CD14-positive monocyte (primary cell): ENCODE measurements at regions not wholly inside any gene's neighbourhood (a gene's known extent, or its start where the extent isn't known, plus 50 kb on each side); places are given as distances from the start of the nearest gene placed in this dataset.
"Not testable (repeated sequence)": the region's sequence is repeated elsewhere in the genome, so short reads cannot be mapped to it uniquely, and the experiment has no call there.

Experiments
- DNase-seq, 3 donors: peaks; one replicate each; pipeline ENCODE4 v3.0.0-alpha.2; 2011 to 2022
- H2AFZ ChIP-seq: 2 replicates; pipeline ENCODE4 v1.6.0; 2012; ENCODE audit warnings: mild to moderate bottlenecking, low read depth, low read length, inconsistent platforms; ENCODE audit not compliant: insufficient read depth, poor library complexity, severe bottlenecking
- H3K27ac ChIP-seq, 2 donors: 1 replicate in 1 of 2; 2 replicates in 1 of 2; pipeline ENCODE4 v1.5.1; 2012 to 2013; ENCODE audit warnings: low read length in 2 of 2, control low read depth in 1 of 2, inconsistent platforms in 1 of 2, low read depth in 1 of 2, mild to moderate bottlenecking in 1 of 2
- H3K27me3 ChIP-seq, 2 donors: one replicate each; pipeline versions ENCODE4 v1.6.0 to v1.6.1; 2011 to 2013; ENCODE audit warnings: low read length in 2 of 2; ENCODE audit not compliant: control insufficient read depth in 2 of 2, insufficient read depth in 2 of 2
- H3K36me3 ChIP-seq, 2 donors: replicated peaks in 1 of 2; 1 replicate in 1 of 2; 2 replicates in 1 of 2; pipeline versions ENCODE4 v1.5.1 to v1.6.1; 2012 to 2013; ENCODE audit warnings: low read length in 2 of 2, control low read depth in 1 of 2, inconsistent platforms in 1 of 2, mild to moderate bottlenecking in 1 of 2; ENCODE audit not compliant: insufficient read depth in 2 of 2, control insufficient read depth in 1 of 2
- H3K4me1 ChIP-seq, 2 donors: 1 replicate in 1 of 2; 2 replicates in 1 of 2; pipeline versions ENCODE4 v1.5.1 to v1.6.1; 2012 to 2013; ENCODE audit warnings: low read length in 2 of 2, control low read depth in 1 of 2, inconsistent platforms in 1 of 2, mild to moderate bottlenecking in 1 of 2, moderate library complexity in 1 of 2; ENCODE audit not compliant: insufficient read depth in 2 of 2, control insufficient read depth in 1 of 2
- H3K4me2 ChIP-seq: replicated peaks from 2 replicates; pipeline ENCODE3; 2012; ENCODE audit warnings: low read length, moderate library complexity, mild to moderate bottlenecking; ENCODE audit not compliant: poor library complexity, severe bottlenecking; ENCODE audit errors: extremely low read depth
- H3K4me3 ChIP-seq, 3 experiments: fragments of 200-600 bp in 1 of 3; sonication (generic) in 1 of 3; replicated peaks in 1 of 3; 1 replicate in 2 of 3; 2 replicates in 1 of 3; pipeline ENCODE4 v1.5.1; 2011 to 2013; ENCODE audit warnings: low read length in 3 of 3, mild to moderate bottlenecking in 3 of 3, control low read depth in 2 of 3, low read depth in 2 of 3, inconsistent platforms in 1 of 3, moderate library complexity in 1 of 3
- H3K79me2 ChIP-seq: 2 replicates; pipeline ENCODE4 v1.6.0; 2012; ENCODE audit warnings: mild to moderate bottlenecking, control low read depth, inconsistent platforms, low read length, moderate library complexity; ENCODE audit not compliant: insufficient read depth
- H3K9ac ChIP-seq: 2 replicates; pipeline ENCODE4 v1.6.0; 2017; ENCODE audit warnings: low read length, mild to moderate bottlenecking; ENCODE audit not compliant: insufficient read depth, poor library complexity, severe bottlenecking
- H3K9me3 ChIP-seq, 2 donors: replicated peaks in 1 of 2; 1 replicate in 1 of 2; 2 replicates in 1 of 2; pipeline versions ENCODE4 v1.5.1 to v1.6.1; 2012 to 2013; ENCODE audit warnings: low read length in 2 of 2, control low read depth in 1 of 2; ENCODE audit not compliant: control insufficient read depth in 1 of 2, insufficient read depth in 1 of 2
- H4K20me1 ChIP-seq: 2 replicates; pipeline ENCODE4 v1.6.0; 2012; ENCODE audit warnings: mild to moderate bottlenecking, low read length, control low read depth, moderate library complexity; ENCODE audit not compliant: insufficient read depth
- H3K27ac Mint-ChIP-seq, 7 donors: one replicate each; pipeline ENCODE4 v1.8.0; 2020; ENCODE audit warnings: mild to moderate bottlenecking in 7 of 7, mixed read lengths in 7 of 7, moderate library complexity in 6 of 7, inconsistent platforms in 2 of 7
- H3K27me3 Mint-ChIP-seq, 3 donors: one replicate each; pipeline ENCODE4 v1.8.0; 2021 to 2022; ENCODE audit warnings: low read depth in 3 of 3, mild to moderate bottlenecking in 3 of 3, mixed read lengths in 3 of 3, moderate library complexity in 3 of 3, inconsistent platforms in 1 of 3
- H3K36me3 Mint-ChIP-seq, 2 donors: one replicate each; pipeline ENCODE4 v1.8.0; 2020; ENCODE audit warnings: mixed read lengths in 2 of 2, inconsistent platforms in 1 of 2, mild to moderate bottlenecking in 1 of 2
- H3K4me1 Mint-ChIP-seq: one replicate; pipeline ENCODE4 v1.8.0; 2020; ENCODE audit warnings: mild to moderate bottlenecking, mixed read lengths
- H3K4me3 Mint-ChIP-seq, 2 donors: one replicate each; pipeline ENCODE4 v1.8.0; 2020; ENCODE audit warnings: mild to moderate bottlenecking in 2 of 2, mixed read lengths in 2 of 2, moderate library complexity in 1 of 2
- H3K9me3 Mint-ChIP-seq, 7 donors: one replicate each; pipeline ENCODE4 v1.8.0; 2020 to 2022; ENCODE audit warnings: mixed read lengths in 7 of 7, mild to moderate bottlenecking in 6 of 7, moderate library complexity in 6 of 7, inconsistent platforms in 2 of 7
- WGBS: methylation state at CpG from one replicate; pipeline ENCODE4 v1.1.5; 2013; ENCODE audit warnings: missing lambda C conversion rate; ENCODE audit not compliant: insufficient coverage; 5-methylcytosine and 5-hydroxymethylcytosine counted together
- intact Hi-C, 2 donors: fragments of 100-400 bp; cut with micrococcal nuclease; formaldehyde crosslinking; loops; one replicate each; pipeline versions ENCODE4 v1.15.0 to v1.15.1; 2023
- TF ChIP-seq, protein P1 (sequence below): fragments of 200-600 bp; IDR thresholded peaks from one replicate; pipeline ENCODE4 v1.8.0; 2022; ENCODE audit warnings: antibody characterized with exemption, mild to moderate bottlenecking

DNA sequence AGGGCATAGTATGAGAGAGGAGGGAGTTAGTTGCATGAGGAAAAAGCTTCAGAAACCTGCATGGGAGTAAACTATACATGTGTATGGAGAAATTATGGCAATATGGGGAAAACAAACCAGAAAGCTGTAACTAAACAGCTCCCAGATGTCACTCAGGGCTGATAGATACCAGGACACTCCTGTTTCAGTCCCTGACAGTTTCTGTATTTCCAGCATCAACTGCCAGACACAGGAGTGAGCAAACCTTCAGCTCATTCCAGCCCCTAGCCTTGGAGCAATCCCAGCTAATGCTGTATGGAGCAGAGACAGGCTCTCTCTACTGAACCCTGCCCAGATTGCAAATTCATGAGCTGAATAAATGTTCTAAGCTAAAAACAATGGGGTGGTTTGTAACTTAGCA is 382.9 kb upstream of the MAGEB18 start:
- no peaks in the 10 kb centered on the region for H3K9me3 ChIP-seq
- Mint-ChIP-seq H3K36me3 (no peaks in the 10 kb centered on the region), H3K27me3 (peaks cover 0 to 2% (median 0%) of the 10 kb centered on the region in 3 donors), H3K4me3 (no peak overlapping the region), H3K9me3 (peaks cover 0 to 3% (median 0%) of the 10 kb centered on the region in 7 donors), H3K27ac (no peak overlapping the region), H3K4me1 (no peaks in the 10 kb centered on the region)
- intact Hi-C loops: no loop called here
- H2AFZ ChIP-seq: no peak overlapping the region
- no peaks in the 10 kb centered on the region for H4K20me1 ChIP-seq
- no peaks in the 10 kb centered on the region for H3K36me3 ChIP-seq
- H3K27me3 ChIP-seq: no peaks in the 10 kb centered on the region
- H3K79me2 ChIP-seq: no peaks in the 10 kb centered on the region
- H3K9ac ChIP-seq: no peak overlapping the region
- TF ChIP-seq, protein P1, sequence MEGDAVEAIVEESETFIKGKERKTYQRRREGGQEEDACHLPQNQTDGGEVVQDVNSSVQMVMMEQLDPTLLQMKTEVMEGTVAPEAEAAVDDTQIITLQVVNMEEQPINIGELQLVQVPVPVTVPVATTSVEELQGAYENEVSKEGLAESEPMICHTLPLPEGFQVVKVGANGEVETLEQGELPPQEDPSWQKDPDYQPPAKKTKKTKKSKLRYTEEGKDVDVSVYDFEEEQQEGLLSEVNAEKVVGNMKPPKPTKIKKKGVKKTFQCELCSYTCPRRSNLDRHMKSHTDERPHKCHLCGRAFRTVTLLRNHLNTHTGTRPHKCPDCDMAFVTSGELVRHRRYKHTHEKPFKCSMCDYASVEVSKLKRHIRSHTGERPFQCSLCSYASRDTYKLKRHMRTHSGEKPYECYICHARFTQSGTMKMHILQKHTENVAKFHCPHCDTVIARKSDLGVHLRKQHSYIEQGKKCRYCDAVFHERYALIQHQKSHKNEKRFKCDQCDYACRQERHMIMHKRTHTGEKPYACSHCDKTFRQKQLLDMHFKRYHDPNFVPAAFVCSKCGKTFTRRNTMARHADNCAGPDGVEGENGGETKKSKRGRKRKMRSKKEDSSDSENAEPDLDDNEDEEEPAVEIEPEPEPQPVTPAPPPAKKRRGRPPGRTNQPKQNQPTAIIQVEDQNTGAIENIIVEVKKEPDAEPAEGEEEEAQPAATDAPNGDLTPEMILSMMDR: no peak
- no peak overlapping the region for H3K4me2 ChIP-seq
- H3K4me1 ChIP-seq: no peaks in the 10 kb centered on the region
- no peak for DNase-seq
- H3K4me3 ChIP-seq: no peak overlapping the region
- no peak overlapping the region for H3K27ac ChIP-seq

DNA sequence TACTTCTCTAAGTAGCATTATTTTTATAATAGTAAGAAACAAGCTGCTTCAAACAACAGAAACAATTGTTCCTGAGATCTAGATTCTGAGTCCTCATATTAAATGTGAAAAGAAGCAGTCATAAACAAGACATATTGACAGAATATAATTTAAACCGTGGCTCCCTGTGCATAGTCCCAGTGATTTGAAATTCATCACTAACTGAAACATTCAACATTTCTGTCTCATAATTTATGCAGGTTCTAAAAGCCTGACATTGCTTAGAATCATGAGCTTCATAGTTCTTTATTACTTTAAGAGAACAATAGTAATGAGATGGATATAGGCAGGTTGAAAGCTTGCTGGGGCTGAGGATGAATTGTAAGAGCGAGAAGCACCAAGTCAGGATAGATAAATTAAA is 375.5 kb upstream of the MAGEB18 start:
- no peak overlapping the region for H3K4me3 ChIP-seq
- TF ChIP-seq, protein P1: no peak
- no CpG with 5 or more reads among the region's 2 CpGs for WGBS
- no peaks in the 10 kb centered on the region for H3K36me3 ChIP-seq
- H4K20me1 ChIP-seq: no peaks in the 10 kb centered on the region
- no peak for DNase-seq
- H3K27ac Mint-ChIP-seq: no peak overlapping the region
- H3K4me1 ChIP-seq: no peaks in the 10 kb centered on the region
- no peaks in the 10 kb centered on the region for H3K27me3 ChIP-seq
- no peaks in the 10 kb centered on the region for H3K4me1 Mint-ChIP-seq
- H3K4me3 Mint-ChIP-seq: no peak overlapping the region
- H3K9ac ChIP-seq: no peak overlapping the region
- H3K9me3 ChIP-seq: no peaks in the 10 kb centered on the region
- peaks cover 0 to 3% (median 0%) of the 10 kb centered on the region in 7 donors for H3K9me3 Mint-ChIP-seq
- H3K27ac ChIP-seq: no peak overlapping the region
- no peak overlapping the region for H3K4me2 ChIP-seq
- no peak overlapping the region for H2AFZ ChIP-seq
- H3K79me2 ChIP-seq: no peaks in the 10 kb centered on the region
- intact Hi-C loops: no loop called here
- no peaks in the 10 kb centered on the region for H3K36me3 Mint-ChIP-seq
- peaks cover 0 to 2% (median 0%) of the 10 kb centered on the region in 3 donors for H3K27me3 Mint-ChIP-seq

DNA sequence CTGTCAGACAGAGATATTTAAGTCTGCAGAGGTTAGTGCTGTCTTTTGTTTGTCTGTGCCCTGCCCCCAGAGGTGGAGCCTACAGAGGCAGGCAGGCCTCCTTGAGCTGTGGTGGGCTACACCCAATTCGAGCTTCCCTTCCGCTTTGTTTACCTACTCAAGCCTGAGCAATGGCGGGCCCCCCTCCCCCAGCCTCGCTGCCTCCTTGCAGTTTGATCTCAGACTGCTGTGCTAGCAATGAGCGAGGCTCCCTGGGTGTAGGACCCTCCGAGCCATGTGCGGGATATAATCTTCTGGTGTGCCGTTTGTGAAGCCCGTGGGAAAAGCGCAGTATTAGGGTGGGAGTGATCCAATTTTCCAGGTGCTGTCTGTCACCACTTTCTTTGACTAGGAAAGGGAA is 366.3 kb upstream of the MAGEB18 start:
- H4K20me1 ChIP-seq, H3K4me3 ChIP-seq, H3K27ac ChIP-seq, H3K36me3 ChIP-seq, H2AFZ ChIP-seq, H3K27me3 ChIP-seq, H3K9ac ChIP-seq, H3K27ac Mint-ChIP-seq, H3K27me3 Mint-ChIP-seq, intact Hi-C loops, DNase-seq, H3K4me2 ChIP-seq, H3K4me1 Mint-ChIP-seq, H3K79me2 ChIP-seq, H3K4me1 ChIP-seq, H3K4me3 Mint-ChIP-seq, H3K9me3 ChIP-seq, H3K36me3 Mint-ChIP-seq: not testable (repeated sequence)
- 87% methylated on average over 4 of the region's 10 CpGs for WGBS
- peaks cover 2 to 18% (median 7%) of the 10 kb centered on the region in 7 donors for H3K9me3 Mint-ChIP-seq

DNA sequence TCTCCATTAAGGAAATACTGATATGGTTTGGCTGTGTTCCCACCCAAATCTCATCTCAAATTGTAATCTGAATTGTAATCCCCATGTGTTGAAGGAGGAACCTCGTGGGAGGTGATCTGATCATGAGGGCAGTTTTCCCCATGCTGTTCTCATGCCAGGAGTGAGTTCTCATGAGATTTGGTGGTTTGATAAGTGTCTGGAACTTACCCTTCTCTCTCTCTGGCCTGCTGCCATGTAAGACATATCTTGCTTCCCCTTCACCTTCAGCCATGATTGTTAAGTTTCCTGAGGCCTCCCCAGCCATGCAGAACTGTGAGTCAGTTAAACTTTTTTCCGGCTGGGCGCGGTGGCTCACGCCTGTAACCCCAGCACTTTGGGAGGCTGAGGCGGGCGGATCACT is 340.3 kb upstream of the MAGEB18 start:
- H3K9me3 Mint-ChIP-seq, H3K9ac ChIP-seq, H3K27ac ChIP-seq, H4K20me1 ChIP-seq, H3K27me3 Mint-ChIP-seq, H3K36me3 Mint-ChIP-seq, H3K4me1 Mint-ChIP-seq, H3K9me3 ChIP-seq, H3K27me3 ChIP-seq, H3K4me2 ChIP-seq, DNase-seq, intact Hi-C loops, H3K4me3 Mint-ChIP-seq, H2AFZ ChIP-seq, H3K36me3 ChIP-seq, H3K4me1 ChIP-seq, H3K79me2 ChIP-seq, H3K4me3 ChIP-seq, H3K27ac Mint-ChIP-seq: not testable (repeated sequence)
- 83% methylated on average over 1 of the region's 7 CpGs for WGBS
